ENCODE measurements at regions not wholly inside any gene's neighbourhood (a gene's known extent, or its start where the extent isn't known, plus 50 kb on each side); places are given as distances from the start of the nearest gene placed in this dataset.

- H3K9ac ChIP-seq = no peak overlapping the region
- Mint-ChIP-seq H3K4me1 (peaks cover 5% of the 10 kb centered on the region), H3K9me3 (no peaks in the 10 kb centered on the region), H3K4me3 (no peak overlapping the region), H3K27ac (no peak overlapping the region), H3K27me3 (ENCODE audit: insufficient read depth, low read depth) (peaks cover 3% of the 10 kb centered on the region), H3K36me3 (no peaks in the 10 kb centered on the region)
- no peak for DNase-seq (ENCODE audit: low spot score)
- no peak overlapping the region for H3K4me2 ChIP-seq
- H3K79me2 ChIP-seq (ENCODE audit: low read depth) = no peaks in the 10 kb centered on the region
- no peaks in the 10 kb centered on the region for H4K20me1 ChIP-seq (ENCODE audit: low read depth)
- no peak overlapping the region for H3K4me3 ChIP-seq
- TF ChIP-seq EZH2phosphoT487 (IDR thresholded peaks at IDR 0.05) (no peak), CTCF (IDR thresholded peaks at IDR 0.05) (no peak), EZH2 (IDR thresholded peaks at IDR 0.05) (no peak)
- peaks cover 7% of the 10 kb centered on the region for H3F3A ChIP-seq (ENCODE audit: low read depth)
- H3K9me3 ChIP-seq (ENCODE audit: low read depth) = no peaks in the 10 kb centered on the region
- no peak overlapping the region for H2AFZ ChIP-seq (replicated peaks)
- no peaks in the 10 kb centered on the region for H3K27me3 ChIP-seq
- H3K36me3 ChIP-seq = no peaks in the 10 kb centered on the region
- peaks cover 11% of the 10 kb centered on the region for H3K4me1 ChIP-seq
- H3K27ac ChIP-seq = no peak overlapping the region
These were observed 342.8 kb downstream of the DYSF start for GRCh38 chr2:71796174-71796593.

- TF ChIP-seq EZH2phosphoT487 (IDR thresholded peaks at IDR 0.05) (no peak), CTCF (IDR thresholded peaks at IDR 0.05) (no peak), EZH2 (IDR thresholded peaks at IDR 0.05) (no peak)
- H3K4me1 Mint-ChIP-seq = peaks cover 5% of the 10 kb centered on the region
- H3K9me3 Mint-ChIP-seq = no peaks in the 10 kb centered on the region
- no peaks in the 10 kb centered on the region for H3K36me3 Mint-ChIP-seq
- Histone ChIP-seq H2AFZ (replicated peaks) (no peak overlapping the region), H3K4me1 (peaks cover 11% of the 10 kb centered on the region), H3K9ac (no peak overlapping the region), H4K20me1 (ENCODE audit: low read depth) (no peaks in the 10 kb centered on the region), H3K27me3 (no peaks in the 10 kb centered on the region), H3K27ac (no peak overlapping the region), H3K4me3 (no peak overlapping the region), H3K4me2 (no peak overlapping the region), H3K36me3 (no peaks in the 10 kb centered on the region), H3K79me2 (ENCODE audit: low read depth) (no peaks in the 10 kb centered on the region), H3F3A (ENCODE audit: low read depth) (peaks cover 7% of the 10 kb centered on the region), H3K9me3 (ENCODE audit: low read depth) (no peaks in the 10 kb centered on the region)
- H3K27me3 Mint-ChIP-seq (ENCODE audit: insufficient read depth, low read depth) = peaks cover 3% of the 10 kb centered on the region
- no peak for DNase-seq (ENCODE audit: low spot score)
- no peak overlapping the region for H3K4me3 Mint-ChIP-seq
- no peak overlapping the region for H3K27ac Mint-ChIP-seq
These were observed 342.1 kb downstream of the DYSF start for GRCh38 chr2:71795486-71795885.

- H3K4me3 Mint-ChIP-seq = no peak overlapping the region
- TF ChIP-seq EZH2 (IDR thresholded peaks at IDR 0.05) = no peak
- no peak for TF ChIP-seq CTCF (IDR thresholded peaks at IDR 0.05)
- no peak for TF ChIP-seq EZH2phosphoT487 (IDR thresholded peaks at IDR 0.05)
- H3K4me1 Mint-ChIP-seq = peaks cover 5% of the 10 kb centered on the region
- peaks cover 7% of the 10 kb centered on the region for H3F3A ChIP-seq (ENCODE audit: low read depth)
- no peaks in the 10 kb centered on the region for H3K79me2 ChIP-seq (ENCODE audit: low read depth)
- H3K36me3 ChIP-seq = no peaks in the 10 kb centered on the region
- H4K20me1 ChIP-seq (ENCODE audit: low read depth) = no peaks in the 10 kb centered on the region
- no peak overlapping the region for H3K27ac Mint-ChIP-seq
- H3K4me2 ChIP-seq = no peak overlapping the region
- H3K9ac ChIP-seq = no peak overlapping the region
- peaks cover 11% of the 10 kb centered on the region for H3K4me1 ChIP-seq
- no peak for DNase-seq (ENCODE audit: low spot score)
- H3K9me3 Mint-ChIP-seq = no peaks in the 10 kb centered on the region
- H2AFZ ChIP-seq (replicated peaks) = no peak overlapping the region
- no peak overlapping the region for H3K4me3 ChIP-seq
- no peaks in the 10 kb centered on the region for H3K36me3 Mint-ChIP-seq
- no peaks in the 10 kb centered on the region for H3K27me3 ChIP-seq
- no peak overlapping the region for H3K27ac ChIP-seq
- H3K27me3 Mint-ChIP-seq (ENCODE audit: insufficient read depth, low read depth) = peaks cover under 1% of the 10 kb centered on the region
- H3K9me3 ChIP-seq (ENCODE audit: low read depth) = no peaks in the 10 kb centered on the region
These were observed 341.2 kb downstream of the DYSF start for GRCh38 chr2:71794611-71795010.

All from neural progenitor cell (in vitro differentiated cells).